Endothelial cell of umbilical vein (primary cell): ENCODE measurements at regions not wholly inside any gene's neighbourhood (a gene's known extent, or its start where the extent isn't known, plus 50 kb on each side); places are given as distances from the start of the nearest gene placed in this dataset.

Source experiments
- BruUV-seq: library from RNA; stranded (reverse); fragments of 400-500 nt; replicated peaks from 2 replicates; lab custom pipeline; 2021; lab: Mats Ljungman, UMichigan
- CTCF ChIA-PET: fragments of 300-600, 350-600 bp; sonication (Branson Sonifier 250); formaldehyde crosslinking; loops from one replicate; lab custom pipeline; 2021; ENCODE audit warnings: antibody characterized with exemption, inconsistent platforms; lab: Charles Lee
- POLR2A ChIA-PET: fragments of 300-600, 350-600 bp; sonication (Branson Sonifier 250); formaldehyde crosslinking; loops from one replicate; lab custom pipeline; 2021; ENCODE audit warnings: antibody characterized with exemption, inconsistent platforms; lab: Charles Lee
- DNase-seq: peaks from one replicate; pipeline ENCODE4 v3.0.0-alpha.2; 2011; ENCODE audit warnings: low read depth, low spot score
- FAIRE-seq: peaks from 2 replicates; lab custom pipeline; 2011; peaks lifted over from hg19 to GRCh38; lab: Jason Lieb, UNC
- H2AFZ ChIP-seq: 2 replicates; pipeline ENCODE4 v1.6.0; 2012; ENCODE audit warnings: low read depth, low read length, control low read depth, inconsistent platforms
- H3K27ac ChIP-seq: 2 replicates; pipeline ENCODE4 v1.5.1; 2011; ENCODE audit warnings: low read depth, mild to moderate bottlenecking, control low read depth, low read length, moderate library complexity; ENCODE audit not compliant: insufficient read depth
- H3K27me3 ChIP-seq, 2 experiments: 2 replicates each; pipeline versions ENCODE4 v1.6.0 to v1.6.1; 2011; ENCODE audit warnings: low read length in 2 of 2, mixed read lengths in 1 of 2; ENCODE audit not compliant: control insufficient read depth in 2 of 2, insufficient read depth in 2 of 2
- H3K36me3 ChIP-seq, 2 experiments: 2 replicates in 1 of 2; 3 replicates in 1 of 2; pipeline ENCODE4 v1.5.1; 2011; ENCODE audit warnings: low read length in 2 of 2, mild to moderate bottlenecking in 1 of 2, moderate library complexity in 1 of 2; ENCODE audit not compliant: control insufficient read depth in 2 of 2, insufficient read depth in 2 of 2; ENCODE audit errors: extremely low read depth in 1 of 2
- H3K4me1 ChIP-seq: 3 replicates; pipeline ENCODE4 v1.5.1; 2011; ENCODE audit warnings: mild to moderate bottlenecking, low read length; ENCODE audit not compliant: control insufficient read depth, insufficient read depth; ENCODE audit errors: extremely low read depth
- H3K4me2 ChIP-seq: 2 replicates; pipeline ENCODE4 v1.6.1; 2011; ENCODE audit warnings: low read length, control low read depth, mixed read lengths; ENCODE audit not compliant: insufficient read depth
- H3K4me3 ChIP-seq, 3 experiments: fragments of 200-600 bp in 1 of 3; sonication (generic), shearing (Covaris generic) in 1 of 3; replicated peaks in 1 of 3; 2 replicates each; pipeline ENCODE4 v1.5.1; 2011 to 2016; ENCODE audit warnings: control low read depth in 3 of 3, low read length in 3 of 3, mild to moderate bottlenecking in 2 of 3, inconsistent platforms in 1 of 3, low read depth in 1 of 3, moderate library complexity in 1 of 3; ENCODE audit not compliant: insufficient read depth in 1 of 3
- H3K79me2 ChIP-seq: 2 replicates; pipeline ENCODE4 v1.6.0; 2012; ENCODE audit warnings: low read length, inconsistent platforms; ENCODE audit not compliant: control insufficient read depth, insufficient read depth
- H3K9ac ChIP-seq: replicated peaks from 2 replicates; pipeline ENCODE3; 2011; ENCODE audit warnings: low read length, control low read depth; ENCODE audit not compliant: insufficient read depth; ENCODE audit errors: extremely low read depth
- H3K9me1 ChIP-seq: replicated peaks from 3 replicates; pipeline ENCODE4 v1.6.0; 2011; ENCODE audit warnings: mild to moderate bottlenecking, low read length; ENCODE audit not compliant: control insufficient read depth, insufficient read depth; ENCODE audit errors: extremely low read depth
- H3K9me3 ChIP-seq: replicated peaks from 2 replicates; pipeline ENCODE4 v1.5.1; 2012; ENCODE audit warnings: low read length, inconsistent platforms; ENCODE audit not compliant: control insufficient read depth, insufficient read depth
- H4K20me1 ChIP-seq: replicated peaks from 2 replicates; pipeline ENCODE3; 2011; ENCODE audit warnings: mild to moderate bottlenecking, low read length; ENCODE audit not compliant: control insufficient read depth, insufficient read depth; ENCODE audit errors: extremely low read depth
- CTCF ChIP-seq, 2 donors: IDR thresholded peaks; 1 replicate in 1 of 2; 2 replicates in 1 of 2; pipeline ENCODE4 v1.5.1; 2011; ENCODE audit warnings: low read length in 2 of 2, mild to moderate bottlenecking in 2 of 2, moderate library complexity in 2 of 2, control low read depth in 1 of 2, inconsistent platforms in 1 of 2, low read depth in 1 of 2; ENCODE audit not compliant: insufficient read depth in 1 of 2; ENCODE audit errors: extremely low read depth in 1 of 2
- EZH2 ChIP-seq: IDR thresholded peaks from 2 replicates; pipeline ENCODE4 v1.6.1; 2012; ENCODE audit warnings: borderline replicate concordance, low read depth, mild to moderate bottlenecking, moderate library complexity, low read length, inconsistent platforms; ENCODE audit not compliant: severe bottlenecking
- FOS ChIP-seq: IDR thresholded peaks from 2 replicates; pipeline ENCODE4 v1.6.1; 2011; ENCODE audit warnings: mild to moderate bottlenecking, low read length, moderate library complexity, borderline replicate concordance; ENCODE audit not compliant: insufficient read depth
- GATA2 ChIP-seq: IDR thresholded peaks from 2 replicates; pipeline ENCODE4 v1.7.0; 2011; ENCODE audit warnings: low read depth, mild to moderate bottlenecking, moderate library complexity, mixed read lengths, low read length; ENCODE audit not compliant: insufficient read length, insufficient read depth
- JUN ChIP-seq: IDR thresholded peaks from 2 replicates; pipeline ENCODE4 v1.6.1; 2011; ENCODE audit warnings: borderline replicate concordance, low read depth; ENCODE audit not compliant: insufficient read length, insufficient read depth
- MAX ChIP-seq: IDR thresholded peaks from 2 replicates; pipeline ENCODE4 v1.6.1; 2011; ENCODE audit not compliant: insufficient read depth, insufficient read length
- MYC ChIP-seq: IDR thresholded peaks from one replicate; pipeline ENCODE4 v1.6.1; 2011; ENCODE audit warnings: mild to moderate bottlenecking, low read depth, low read length
- POLR2A ChIP-seq: IDR thresholded peaks from 2 replicates; pipeline ENCODE4 v1.6.1; 2012; ENCODE audit warnings: low read depth, mild to moderate bottlenecking, control low read depth, low read length
- POLR2AphosphoS5 ChIP-seq: IDR thresholded peaks from 2 replicates; pipeline ENCODE4 v1.6.1; 2012; ENCODE audit warnings: low read depth, mild to moderate bottlenecking, control low read depth, low read length, moderate library complexity; ENCODE audit not compliant: insufficient read depth
- dilution Hi-C: fragments of 300-500 bp; cut with MboI; formaldehyde crosslinking; loops from one replicate; pipeline ENCODE4 v1.15.0; 2019; ENCODE audit warnings: low sequenced_read_pairs; ENCODE audit not compliant: extremely low pct_ligation_motif_present
- intact Hi-C: fragments of 100-400 bp; cut with micrococcal nuclease; formaldehyde crosslinking; loops from one replicate; pipeline ENCODE4 v1.10.0; 2022

GRCh38 chr6:142624978-142625715 lies 319.8 kb downstream of the HIVEP2 start:
- TF ChIP-seq JUN = no peak
- no peak for TF ChIP-seq CTCF (IDR thresholded peaks at IDR 0.05; ENCODE audit: extremely low read depth in 1 of 2, insufficient read depth in 1 of 2, low read depth in 1 of 2, low read length in 2 of 2)
- no peak for TF ChIP-seq MYC
- no peak for TF ChIP-seq POLR2A
- TF ChIP-seq POLR2AphosphoS5 = no peak
- no peak for TF ChIP-seq GATA2
- no peak for TF ChIP-seq EZH2
- no peak for TF ChIP-seq FOS
- no peak for TF ChIP-seq MAX
- no peak for FAIRE-seq
- no peak overlapping the region for H3K4me2 ChIP-seq

More at GRCh38 chr6:142624978-142625715, 319.8 kb downstream of the HIVEP2 start:
- Histone ChIP-seq H3K36me3 (no peaks in the 10 kb centered on the region), H3K27me3 (no peaks in the 10 kb centered on the region), H3K27ac (no peak overlapping the region), H3K9me1 (no peaks in the 10 kb centered on the region), H4K20me1 (no peaks in the 10 kb centered on the region), H3K4me3 (no peak overlapping the region), H2AFZ (no peak overlapping the region), H3K9ac (no peak overlapping the region), H3K9me3 (no peaks in the 10 kb centered on the region), H3K79me2 (no peaks in the 10 kb centered on the region), H3K4me1 (no peaks in the 10 kb centered on the region)
- CTCF ChIA-PET = no interaction called here
- no peak for DNase-seq
- BruUV-seq = no TSS peak
- intact Hi-C loops (no loop called here), dilution Hi-C loops (no loop called here)
- POLR2A ChIA-PET = no interaction called here
